Naive thymus-derived CD4-positive, alpha-beta T cell (primary cell): ENCODE measurements at regions not wholly inside any gene's neighbourhood (a gene's known extent, or its start where the extent isn't known, plus 50 kb on each side); places are given as distances from the start of the nearest gene placed in this dataset.

Source experiments
- ATAC-seq: fragments of 150-1000 bp; cut with Tn5 transposase; 2 replicates; pipeline ENCODE4 v1.10.0; 2021; ENCODE audit warnings: mild to moderate bottlenecking, moderate library complexity
- CTCF ChIA-PET: fragments of 350-600 bp; sonication (Branson Sonifier 250); formaldehyde crosslinking; loops from one replicate; lab custom pipeline; 2021; ENCODE audit warnings: antibody characterized with exemption; lab: Charles Lee
- POLR2A ChIA-PET: fragments of 350-600 bp; sonication (Branson Sonifier 250); formaldehyde crosslinking; loops from one replicate; lab custom pipeline; 2021; ENCODE audit warnings: antibody characterized with exemption, inconsistent platforms; lab: Charles Lee
- DNase-seq, 9 donors: peaks; one replicate each; pipeline versions ENCODE4 v3.0.0 to v3.0.0-alpha.2; 2020 to 2022; ENCODE audit warnings: mixed read lengths in 1 of 9
- H3K27ac ChIP-seq: one replicate; pipeline ENCODE4 v1.7.0; 2013; ENCODE audit warnings: mild to moderate bottlenecking, low read depth, low read length, moderate library complexity
- H3K27me3 ChIP-seq, 2 donors: one replicate each; pipeline ENCODE4 v1.7.0; 2013; ENCODE audit warnings: low read length in 2 of 2, mild to moderate bottlenecking in 2 of 2, moderate library complexity in 2 of 2; ENCODE audit not compliant: control insufficient read depth in 2 of 2, insufficient read depth in 2 of 2
- H3K36me3 ChIP-seq, 3 experiments: 1 replicate in 2 of 3; 2 replicates in 1 of 3; pipeline ENCODE4 v1.7.0; 2013; ENCODE audit warnings: low read length in 3 of 3, mild to moderate bottlenecking in 3 of 3, moderate library complexity in 1 of 3; ENCODE audit not compliant: insufficient read depth in 3 of 3, control insufficient read depth in 2 of 3
- H3K4me1 ChIP-seq, 2 donors: one replicate each; pipeline ENCODE4 v1.7.0; 2013; ENCODE audit warnings: low read length in 2 of 2, mild to moderate bottlenecking in 2 of 2, moderate library complexity in 1 of 2; ENCODE audit not compliant: control insufficient read depth in 2 of 2, insufficient read depth in 2 of 2
- H3K4me3 ChIP-seq: 2 replicates; pipeline ENCODE4 v1.7.0; 2013; ENCODE audit warnings: mild to moderate bottlenecking, low read length
- H3K9me3 ChIP-seq, 3 experiments: 1 replicate in 2 of 3; 2 replicates in 1 of 3; pipeline ENCODE4 v1.7.0; 2013; ENCODE audit warnings: low read length in 3 of 3; ENCODE audit not compliant: control insufficient read depth in 2 of 3
- H3K27ac Mint-ChIP-seq, 9 donors: one replicate each; pipeline ENCODE4 v1.8.0; 2020 to 2022; ENCODE audit warnings: mixed read lengths in 9 of 9, mild to moderate bottlenecking in 8 of 9, moderate library complexity in 5 of 9, inconsistent platforms in 2 of 9
- H3K27me3 Mint-ChIP-seq, 5 donors: one replicate each; pipeline ENCODE4 v1.8.0; 2021 to 2022; ENCODE audit warnings: mixed read lengths in 5 of 5, mild to moderate bottlenecking in 1 of 5
- H3K36me3 Mint-ChIP-seq, 5 donors: one replicate each; pipeline ENCODE4 v1.8.0; 2020 to 2022; ENCODE audit warnings: mixed read lengths in 5 of 5, mild to moderate bottlenecking in 3 of 5, inconsistent platforms in 1 of 5
- H3K4me1 Mint-ChIP-seq, 7 donors: one replicate each; pipeline ENCODE4 v1.8.0; 2020 to 2022; ENCODE audit warnings: mixed read lengths in 7 of 7, mild to moderate bottlenecking in 3 of 7, inconsistent platforms in 1 of 7
- H3K4me3 Mint-ChIP-seq, 10 donors: one replicate each; pipeline ENCODE4 v1.8.0; 2020 to 2022; ENCODE audit warnings: mild to moderate bottlenecking in 10 of 10, mixed read lengths in 10 of 10, moderate library complexity in 6 of 10, inconsistent platforms in 2 of 10
- H3K9me3 Mint-ChIP-seq, 11 donors: one replicate each; pipeline ENCODE4 v1.8.0; 2020 to 2022; ENCODE audit warnings: mixed read lengths in 11 of 11, mild to moderate bottlenecking in 4 of 11, inconsistent platforms in 1 of 11, moderate library complexity in 1 of 11
- intact Hi-C, 2 donors: fragments of 100-400 bp; cut with micrococcal nuclease; formaldehyde crosslinking; loops; one replicate each; pipeline ENCODE4 v1.15.1; 2023

- peaks cover 0 to 2% (median 0%) of the 10 kb centered on the region in 11 donors for H3K9me3 Mint-ChIP-seq
- Histone ChIP-seq H3K4me1 (no peaks in the 10 kb centered on the region), H3K27ac (no peak overlapping the region), H3K36me3 (no peaks in the 10 kb centered on the region), H3K4me3 (no peak overlapping the region), H3K27me3 (no peaks in the 10 kb centered on the region), H3K9me3 (no peaks in the 10 kb centered on the region)
- no peaks in the 10 kb centered on the region for H3K36me3 Mint-ChIP-seq
- peaks cover 0 to 3% (median 0%) of the 10 kb centered on the region in 7 donors for H3K4me1 Mint-ChIP-seq
- POLR2A ChIA-PET, result no interaction called here
- peaks cover 18 to 39% (median 34%) of the 10 kb centered on the region in 5 donors for H3K27me3 Mint-ChIP-seq
- intact Hi-C loops, result no loop called here
- no peak overlapping the region for H3K27ac Mint-ChIP-seq
- CTCF ChIA-PET, result no interaction called here
- no peak overlapping the region for H3K4me3 Mint-ChIP-seq
- ATAC-seq (no peak), DNase-seq (no peak)
Measured at GRCh38 chr21:41621513-41621912, 113.6 kb upstream of the TMPRSS2 start.

GRCh38 chr21:41620982-41621381, 113.0 kb upstream of the TMPRSS2 start:
- Histone ChIP-seq H3K27ac (no peak overlapping the region), H3K36me3 (no peaks in the 10 kb centered on the region), H3K27me3 (no peaks in the 10 kb centered on the region), H3K4me1 (no peaks in the 10 kb centered on the region), H3K4me3 (no peak overlapping the region), H3K9me3 (no peaks in the 10 kb centered on the region)
- peaks cover 0 to 3% (median 0%) of the 10 kb centered on the region in 7 donors for H3K4me1 Mint-ChIP-seq
- no peak overlapping the region for H3K27ac Mint-ChIP-seq
- no peak overlapping the region for H3K4me3 Mint-ChIP-seq
- peaks cover 17 to 43% (median 31%) of the 10 kb centered on the region in 5 donors for H3K27me3 Mint-ChIP-seq
- DNase-seq, result no peak
- ChIA-PET CTCF (no interaction called here), POLR2A (no interaction called here)
- peaks cover 0 to 2% (median 0%) of the 10 kb centered on the region in 11 donors for H3K9me3 Mint-ChIP-seq
- no peaks in the 10 kb centered on the region for H3K36me3 Mint-ChIP-seq
- intact Hi-C loops, result no loop called here
- ATAC-seq, result no peak

GRCh38 chr21:41620541-41620940, 112.6 kb upstream of the TMPRSS2 start:
- Mint-ChIP-seq H3K4me3 (no peak overlapping the region), H3K4me1 (no peaks in the 10 kb centered on the region), H3K36me3 (no peaks in the 10 kb centered on the region), H3K9me3 (peaks cover 0 to 2% (median 0%) of the 10 kb centered on the region in 11 donors), H3K27ac (no peak overlapping the region), H3K27me3 (peaks cover 19 to 40% (median 27%) of the 10 kb centered on the region in 5 donors)
- no peak for ATAC-seq
- ChIA-PET CTCF (no interaction called here), POLR2A (no interaction called here)
- Histone ChIP-seq H3K27ac (no peak overlapping the region), H3K27me3 (no peaks in the 10 kb centered on the region), H3K4me3 (no peak overlapping the region), H3K9me3 (no peaks in the 10 kb centered on the region), H3K36me3 (no peaks in the 10 kb centered on the region), H3K4me1 (no peaks in the 10 kb centered on the region)
- no peak for DNase-seq
- intact Hi-C loops, result no loop called here

- POLR2A ChIA-PET, result no interaction called here
- no peak overlapping the region for H3K4me3 ChIP-seq
- Mint-ChIP-seq H3K4me3 (no peak overlapping the region), H3K36me3 (no peaks in the 10 kb centered on the region), H3K9me3 (peaks cover 0 to 2% (median 0%) of the 10 kb centered on the region in 11 donors), H3K27ac (no peak overlapping the region), H3K27me3 (peaks cover 13 to 37% (median 21%) of the 10 kb centered on the region in 5 donors), H3K4me1 (no peaks in the 10 kb centered on the region)
- H3K27me3 ChIP-seq, result peaks cover 0 to 4% of the 10 kb centered on the region in 2 donors
- CTCF ChIA-PET, result interaction anchor here (0.6 kb wide), 1 partner anchor 498 kb away, joined by 3 read pairs; no protein-coding TSS in a partner anchor
- intact Hi-C loops, result loop anchor here in 1 of 2 donors (10.0 kb wide), 1 partner anchor 331 kb away; no protein-coding TSS in a partner anchor
- DNase-seq (no peak), ATAC-seq (no peak)
- no peaks in the 10 kb centered on the region for H3K4me1 ChIP-seq
- no peaks in the 10 kb centered on the region for H3K36me3 ChIP-seq
- no peak overlapping the region for H3K27ac ChIP-seq
- no peaks in the 10 kb centered on the region for H3K9me3 ChIP-seq
Measured at GRCh38 chr21:41616031-41616591, 108.2 kb upstream of the TMPRSS2 start.

- Mint-ChIP-seq H3K27me3 (peaks cover 14 to 42% (median 22%) of the 10 kb centered on the region in 5 donors), H3K36me3 (no peaks in the 10 kb centered on the region), H3K4me3 (no peak overlapping the region), H3K4me1 (no peaks in the 10 kb centered on the region), H3K9me3 (peaks cover 0 to 2% (median 0%) of the 10 kb centered on the region in 11 donors), H3K27ac (no peak overlapping the region)
- H3K27ac ChIP-seq, result no peak overlapping the region
- no peaks in the 10 kb centered on the region for H3K9me3 ChIP-seq
- no peaks in the 10 kb centered on the region for H3K4me1 ChIP-seq
- CTCF ChIA-PET, result no interaction called here
- no peaks in the 10 kb centered on the region for H3K36me3 ChIP-seq
- DNase-seq (no peak), ATAC-seq (no peak)
- peaks cover 0 to 4% of the 10 kb centered on the region in 2 donors for H3K27me3 ChIP-seq
- intact Hi-C loops, result loop anchor here in 1 of 2 donors (10.0 kb wide), 1 partner anchor 331 kb away; no protein-coding TSS in a partner anchor
- POLR2A ChIA-PET, result no interaction called here
- H3K4me3 ChIP-seq, result no peak overlapping the region
Measured at GRCh38 chr21:41615613-41616012, 107.7 kb upstream of the TMPRSS2 start.

- Histone ChIP-seq H3K4me3 (no peak overlapping the region), H3K4me1 (no peaks in the 10 kb centered on the region), H3K36me3 (no peaks in the 10 kb centered on the region), H3K27ac (no peak overlapping the region), H3K9me3 (no peaks in the 10 kb centered on the region), H3K27me3 (peaks cover 0 to 4% of the 10 kb centered on the region in 2 donors)
- no peaks in the 10 kb centered on the region for H3K4me1 Mint-ChIP-seq
- no peak overlapping the region for H3K4me3 Mint-ChIP-seq
- ATAC-seq, result no peak
- intact Hi-C loops, result loop anchor here in 1 of 2 donors (10.0 kb wide), 1 partner anchor 330 kb away; no protein-coding TSS in a partner anchor
- H3K27ac Mint-ChIP-seq, result no peak overlapping the region
- no peak for DNase-seq
- no peaks in the 10 kb centered on the region for H3K9me3 Mint-ChIP-seq
- peaks cover 22 to 47% (median 26%) of the 10 kb centered on the region in 5 donors for H3K27me3 Mint-ChIP-seq
- POLR2A ChIA-PET, result no interaction called here
- H3K36me3 Mint-ChIP-seq, result no peaks in the 10 kb centered on the region
- CTCF ChIA-PET, result no interaction called here
Measured at GRCh38 chr21:41614511-41614910, 106.6 kb upstream of the TMPRSS2 start.

- intact Hi-C loops, result loop anchor here (2.0 to 10.0 kb wide), 2 partner anchors 203 to 329 kb away; no protein-coding TSS in a partner anchor
- Histone ChIP-seq H3K4me1 (no peaks in the 10 kb centered on the region), H3K27ac (no peak overlapping the region), H3K27me3 (peaks cover 0 to 4% of the 10 kb centered on the region in 2 donors), H3K4me3 (no peak overlapping the region), H3K36me3 (no peaks in the 10 kb centered on the region), H3K9me3 (no peaks in the 10 kb centered on the region)
- ATAC-seq, result no peak
- Mint-ChIP-seq H3K36me3 (no peaks in the 10 kb centered on the region), H3K4me3 (no peak overlapping the region), H3K4me1 (no peaks in the 10 kb centered on the region), H3K27ac (no peak overlapping the region), H3K9me3 (no peaks in the 10 kb centered on the region), H3K27me3 (peaks cover 20 to 56% (median 32%) of the 10 kb centered on the region in 5 donors)
- POLR2A ChIA-PET, result no interaction called here
- DNase-seq, result no peak
- CTCF ChIA-PET, result no interaction called here
Measured at GRCh38 chr21:41613533-41613909, 105.6 kb upstream of the TMPRSS2 start.
